H9 (cell line): ENCODE measurements at regions not wholly inside any gene's neighbourhood (a gene's known extent, or its start where the extent isn't known, plus 50 kb on each side); places are given as distances from the start of the nearest gene placed in this dataset.

Experiments used
- DNase-seq: peaks from one replicate; pipeline ENCODE4 v3.0.0-alpha.2; 2017
- H2AFZ ChIP-seq: one replicate; pipeline ENCODE4 v1.6.1; 2013; ENCODE audit warnings: mild to moderate bottlenecking, low read length, control low read depth, moderate library complexity
- H2AK5ac ChIP-seq: 2 replicates; pipeline ENCODE4 v1.6.1; 2013; ENCODE audit warnings: low read length, control low read depth, mixed read lengths; ENCODE audit not compliant: insufficient read length
- H2BK120ac ChIP-seq: one replicate; pipeline ENCODE4 v1.6.1; 2013; ENCODE audit warnings: low read depth, mild to moderate bottlenecking, low read length, control low read depth, inconsistent platforms; ENCODE audit not compliant: poor library complexity, severe bottlenecking
- H2BK12ac ChIP-seq: 2 replicates; pipeline ENCODE4 v1.6.1; 2013; ENCODE audit warnings: low read length, control low read depth, mixed read lengths, low read depth; ENCODE audit not compliant: insufficient read length
- H2BK15ac ChIP-seq: 2 replicates; pipeline ENCODE4 v1.6.1; 2013; ENCODE audit warnings: low read depth, low read length, control low read depth
- H2BK20ac ChIP-seq: one replicate; pipeline ENCODE4 v1.6.1; 2013; ENCODE audit warnings: low read depth, mild to moderate bottlenecking, low read length, control low read depth, inconsistent platforms; ENCODE audit not compliant: poor library complexity, severe bottlenecking
- H2BK5ac ChIP-seq: 2 replicates; pipeline ENCODE4 v1.6.1; 2013; ENCODE audit warnings: low read length, control low read depth, mixed read lengths; ENCODE audit not compliant: insufficient read length
- H3K14ac ChIP-seq: 2 replicates; pipeline ENCODE4 v1.6.1; 2013; ENCODE audit warnings: low read length, control low read depth; ENCODE audit not compliant: insufficient read depth
- H3K18ac ChIP-seq: 2 replicates; pipeline ENCODE4 v1.6.1; 2013; ENCODE audit warnings: low read depth, mild to moderate bottlenecking, mixed read lengths, low read length, control low read depth; ENCODE audit not compliant: insufficient read length
- H3K23ac ChIP-seq: 2 replicates; pipeline ENCODE4 v1.6.1; 2013; ENCODE audit warnings: low read length, control low read depth, mixed read lengths, low read depth; ENCODE audit not compliant: insufficient read length
- H3K23me2 ChIP-seq: 2 replicates; pipeline ENCODE4 v1.6.1; 2013; ENCODE audit warnings: low read depth, mild to moderate bottlenecking, mixed read lengths, low read length, control low read depth; ENCODE audit not compliant: insufficient read length, poor library complexity, severe bottlenecking
- H3K27ac ChIP-seq: 2 replicates; pipeline ENCODE4 v1.5.1; 2013; ENCODE audit warnings: low read length, control low read depth, mixed read lengths, low read depth; ENCODE audit not compliant: insufficient read length
- H3K27me3 ChIP-seq: 2 replicates; pipeline ENCODE4 v1.6.1; 2013; ENCODE audit warnings: low read length, control low read depth, inconsistent platforms; ENCODE audit not compliant: insufficient read depth
- H3K4ac ChIP-seq: 2 replicates; pipeline ENCODE4 v1.6.1; 2013; ENCODE audit warnings: low read depth, mild to moderate bottlenecking, control low read depth, inconsistent platforms, low read length, moderate library complexity
- H3K4me1 ChIP-seq: 2 replicates; pipeline ENCODE4 v1.6.1; 2013; ENCODE audit warnings: low read length, control low read depth, inconsistent platforms; ENCODE audit not compliant: insufficient read depth
- H3K4me2 ChIP-seq: 2 replicates; pipeline ENCODE4 v1.6.1; 2013; ENCODE audit warnings: low read length, control low read depth, mixed read lengths; ENCODE audit not compliant: insufficient read length, insufficient read depth
- H3K56ac ChIP-seq: 2 replicates; pipeline ENCODE4 v1.6.1; 2013; ENCODE audit warnings: low read depth, mild to moderate bottlenecking, mixed read lengths, low read length, control low read depth; ENCODE audit not compliant: insufficient read length
- H3K79me1 ChIP-seq: 2 replicates; pipeline ENCODE4 v1.6.1; 2013; ENCODE audit warnings: low read depth, mild to moderate bottlenecking, moderate library complexity, low read length, control low read depth, inconsistent platforms; ENCODE audit not compliant: insufficient read depth, poor library complexity, severe bottlenecking
- H3K79me2 ChIP-seq: 2 replicates; pipeline ENCODE4 v1.6.1; 2013; ENCODE audit warnings: low read length, control low read depth, inconsistent platforms; ENCODE audit not compliant: insufficient read depth
- H3K9ac ChIP-seq: 2 replicates; pipeline ENCODE4 v1.6.1; 2013; ENCODE audit warnings: low read length, control low read depth, mixed read lengths; ENCODE audit not compliant: insufficient read length; ENCODE audit errors: extremely low read depth
- H3K9me3 ChIP-seq: one replicate; pipeline ENCODE4 v1.6.1; 2013; ENCODE audit warnings: low read depth, low read length, inconsistent platforms; ENCODE audit not compliant: control insufficient read depth
- H3T11ph ChIP-seq: one replicate; pipeline ENCODE4 v1.6.1; 2013; ENCODE audit warnings: mild to moderate bottlenecking, low read length, control low read depth, inconsistent platforms
- H4K20me1 ChIP-seq: one replicate; pipeline ENCODE4 v1.6.1; 2013; ENCODE audit not compliant: control insufficient read depth, insufficient read length, insufficient read depth
- H4K5ac ChIP-seq: 2 replicates; pipeline ENCODE4 v1.6.1; 2013; ENCODE audit warnings: low read depth, mild to moderate bottlenecking, mixed read lengths, low read length, control low read depth; ENCODE audit not compliant: insufficient read length
- H4K8ac ChIP-seq: replicated peaks from 2 replicates; pipeline ENCODE4 v1.6.1; 2013; ENCODE audit warnings: low read length, control low read depth, mixed read lengths, low read depth; ENCODE audit not compliant: insufficient read length
- H4K91ac ChIP-seq: 2 replicates; pipeline ENCODE4 v1.6.1; 2013; ENCODE audit warnings: low read depth, mild to moderate bottlenecking, moderate library complexity, mixed read lengths, low read length, control low read depth; ENCODE audit not compliant: insufficient read length
- H3K27ac Mint-ChIP-seq, 3 experiments: 2 replicates in 2 of 3; 3 replicates in 1 of 3; pipeline ENCODE4 v1.8.0; 2020 to 2021; ENCODE audit warnings: mixed read lengths in 3 of 3, mild to moderate bottlenecking in 1 of 3, moderate library complexity in 1 of 3
- H3K27me3 Mint-ChIP-seq: 2 replicates; pipeline ENCODE4 v1.8.0; 2021; ENCODE audit warnings: low read depth, mild to moderate bottlenecking, moderate library complexity, mixed read lengths
- H3K36me3 Mint-ChIP-seq, 3 experiments: 2 replicates in 2 of 3; 3 replicates in 1 of 3; pipeline ENCODE4 v1.8.0; 2020 to 2021; ENCODE audit warnings: low read depth in 3 of 3, mixed read lengths in 3 of 3; ENCODE audit not compliant: insufficient read depth in 1 of 3
- H3K4me1 Mint-ChIP-seq, 2 experiments: 2 replicates each; pipeline ENCODE4 v1.8.0; 2020; ENCODE audit warnings: mixed read lengths in 2 of 2
- H3K4me3 Mint-ChIP-seq, 2 experiments: 2 replicates in 1 of 2; 3 replicates in 1 of 2; pipeline ENCODE4 v1.8.0; 2020 to 2021; ENCODE audit warnings: mild to moderate bottlenecking in 2 of 2, mixed read lengths in 2 of 2, moderate library complexity in 1 of 2
- H3K9me3 Mint-ChIP-seq, 2 experiments: 2 replicates in 1 of 2; 3 replicates in 1 of 2; pipeline ENCODE4 v1.8.0; 2020; ENCODE audit warnings: mild to moderate bottlenecking in 2 of 2, mixed read lengths in 2 of 2, moderate library complexity in 1 of 2
- CTCF ChIP-seq: fragments of 200-600 bp; sonication (generic); conservative IDR thresholded peaks from 3 replicates; pipeline ENCODE4 v1.8.0; 2021; ENCODE audit warnings: antibody characterized with exemption, mild to moderate bottlenecking
- WGBS: extraction: QIAGEN DNeasy Blood & Tissue Kit; methylation state at CpG from one replicate; pipeline ENCODE4 v1.1.7; 2013; ENCODE audit warnings: missing lambda C conversion rate, low lambda C conversion rate, mixed read lengths; ENCODE audit not compliant: insufficient read length; ENCODE audit errors: extremely low coverage; 5-methylcytosine and 5-hydroxymethylcytosine counted together

- WGBS = no CpG with 5 or more reads among the region's 11 CpGs
- H3K4me3 Mint-ChIP-seq = no peak overlapping the region
- Histone ChIP-seq H3K9me3 (no peaks in the 10 kb centered on the region), H4K5ac (no peak overlapping the region), H3K79me2 (no peaks in the 10 kb centered on the region), H3K79me1 (no peaks in the 10 kb centered on the region), H3K14ac (no peak overlapping the region), H2AK5ac (no peak overlapping the region), H2BK5ac (no peak overlapping the region), H3K4me1 (no peaks in the 10 kb centered on the region), H2BK15ac (no peak overlapping the region), H3K4me2 (no peak overlapping the region), H3K23me2 (peaks cover 3% of the 10 kb centered on the region), H4K8ac (no peak overlapping the region), H3K9ac (no peak overlapping the region), H3K27ac (no peak overlapping the region), H3K4ac (no peak overlapping the region), H3T11ph (no peak overlapping the region), H2BK20ac (no peak overlapping the region), H3K23ac (no peak overlapping the region), H4K20me1 (no peaks in the 10 kb centered on the region), H3K56ac (no peak overlapping the region), H2BK12ac (no peak overlapping the region), H2BK120ac (no peak overlapping the region), H4K91ac (no peak overlapping the region), H3K27me3 (no peaks in the 10 kb centered on the region), H2AFZ (no peak overlapping the region), H3K18ac (no peak overlapping the region)
- peaks cover 2 to 7% of the 10 kb centered on the region in 2 experiments; a peak in 3 of 5 replicates for H3K9me3 Mint-ChIP-seq
- peaks cover 14 to 16% of the 10 kb centered on the region in 2 experiments for H3K4me1 Mint-ChIP-seq
- TF ChIP-seq CTCF = no peak
- H3K27me3 Mint-ChIP-seq = peaks cover 3% of the 10 kb centered on the region
- H3K27ac Mint-ChIP-seq = no peak overlapping the region
- DNase-seq = peak; percentile 55
- H3K36me3 Mint-ChIP-seq = peaks cover 0 to 4% (median 3%) of the 10 kb centered on the region in 3 experiments; a peak in 2 of 7 replicates
Observed at GRCh38 chr12:58087423-58088127, 146.2 kb downstream of the ATP23 start.
